ENCODE measurements at regions not wholly inside any gene's neighbourhood (a gene's known extent, or its start where the extent isn't known, plus 50 kb on each side); places are given as distances from the start of the nearest gene placed in this dataset.
"Not testable (repeated sequence)": the region's sequence is repeated elsewhere in the genome, so short reads cannot be mapped to it uniquely, and the experiment has no call there.

DNA sequence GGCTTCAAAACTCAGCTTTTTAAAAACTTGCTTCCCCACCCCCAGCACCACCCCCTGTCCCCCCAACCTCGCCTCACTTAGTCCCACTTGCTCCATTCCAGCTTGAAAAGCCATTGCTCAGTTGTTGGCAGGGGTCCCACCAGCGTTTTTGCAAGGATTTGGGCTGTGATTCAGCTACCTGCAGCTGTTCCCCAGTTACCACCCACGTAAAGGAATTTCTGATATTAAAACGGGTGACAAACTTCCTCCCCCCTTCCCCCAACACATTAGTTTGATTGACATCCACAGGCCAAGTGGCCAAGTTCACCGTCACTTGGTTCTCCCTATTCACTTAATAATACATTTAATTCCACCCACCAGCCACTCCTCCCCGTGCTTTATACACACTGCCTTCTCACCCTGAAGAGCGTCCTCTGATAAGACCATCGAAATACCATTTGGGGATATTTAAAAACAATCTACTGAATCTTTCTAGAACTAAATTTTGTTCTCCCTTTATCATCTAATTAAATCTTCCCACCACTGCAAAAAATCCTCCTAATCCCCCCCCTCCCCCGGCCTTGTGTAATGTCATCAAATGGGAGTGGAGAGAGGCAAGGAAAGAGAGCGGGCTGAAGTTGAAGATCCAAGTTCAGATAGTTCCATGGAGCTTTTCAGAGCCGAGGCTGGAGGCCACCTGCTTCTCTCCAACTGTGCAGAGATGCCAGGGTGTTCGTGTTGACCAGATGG, 55.1 kb downstream of the SOX9 start:
- DNase-seq: peak; percentile 17

DNA sequence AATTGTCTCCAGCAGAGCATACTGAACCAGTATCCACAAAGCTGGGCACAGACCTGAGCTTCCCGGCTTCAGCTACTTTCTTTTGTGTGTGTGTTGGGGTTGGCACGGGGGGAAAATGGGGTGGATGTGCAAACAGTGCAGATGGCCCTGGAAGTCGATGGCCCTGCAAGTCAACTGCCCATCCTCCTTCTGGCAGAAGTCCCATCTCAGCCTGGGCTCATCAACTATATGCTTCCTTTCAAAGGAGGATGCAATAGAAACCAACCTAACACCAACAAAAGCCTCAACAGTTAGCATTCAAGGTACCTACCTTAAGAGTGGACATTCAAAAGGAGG, 55.7 kb downstream of the SOX9 start:
- DNase-seq: no peak

DNA sequence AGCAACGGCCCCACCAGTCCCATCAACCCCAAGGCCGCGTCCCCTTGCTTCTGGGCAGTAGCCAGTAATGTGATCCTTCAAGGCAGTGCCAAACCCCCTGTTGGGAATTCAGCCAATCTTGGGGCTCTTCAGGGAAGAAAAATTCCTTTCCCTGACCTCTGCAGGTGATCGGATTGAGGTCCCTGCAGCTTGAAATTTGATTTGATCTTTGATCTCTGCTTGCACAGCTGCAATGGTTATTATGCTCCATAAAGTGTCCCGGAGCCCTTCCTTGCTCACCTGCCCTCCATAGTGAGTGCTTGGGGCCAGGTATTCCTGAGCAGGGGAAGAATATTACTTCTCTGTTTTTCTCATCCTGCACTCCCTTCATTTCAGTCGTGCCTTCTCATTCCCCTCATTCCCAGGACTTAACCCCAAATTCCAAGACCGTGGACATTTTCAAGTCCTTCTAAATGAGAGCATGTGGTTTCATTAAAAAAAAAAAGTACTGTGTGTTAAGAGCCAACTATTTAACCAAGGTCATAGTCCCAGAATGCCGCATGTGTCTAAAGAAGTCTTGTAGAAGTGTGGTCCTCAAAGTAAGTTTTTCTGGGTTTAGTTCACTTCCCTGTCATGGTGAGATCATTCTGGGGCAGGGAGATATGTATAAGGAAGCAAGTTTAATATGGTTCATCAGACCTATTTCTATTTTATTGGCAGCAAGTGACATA, 56.3 kb downstream of the SOX9 start:
- DNase-seq: no peak

DNA sequence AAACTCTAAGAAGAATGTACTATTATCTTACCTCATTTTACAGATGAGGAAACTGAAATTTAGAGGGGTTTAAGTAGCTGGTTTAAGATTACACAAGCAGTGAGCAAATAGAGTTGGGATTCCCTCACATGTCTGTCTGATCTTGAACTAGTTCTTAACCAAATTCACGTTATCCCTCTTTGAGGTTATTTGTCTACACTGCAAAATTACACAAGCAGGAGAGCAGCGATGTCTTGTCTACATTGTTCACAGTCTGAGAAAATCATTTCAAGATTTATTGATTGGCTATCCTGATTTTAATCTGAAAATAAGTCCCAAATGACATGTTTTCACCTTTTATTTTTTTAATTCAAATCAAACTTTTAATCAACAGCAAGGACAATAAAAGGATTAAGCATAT, 56.9 kb downstream of the SOX9 start:
- no peak for DNase-seq

DNA sequence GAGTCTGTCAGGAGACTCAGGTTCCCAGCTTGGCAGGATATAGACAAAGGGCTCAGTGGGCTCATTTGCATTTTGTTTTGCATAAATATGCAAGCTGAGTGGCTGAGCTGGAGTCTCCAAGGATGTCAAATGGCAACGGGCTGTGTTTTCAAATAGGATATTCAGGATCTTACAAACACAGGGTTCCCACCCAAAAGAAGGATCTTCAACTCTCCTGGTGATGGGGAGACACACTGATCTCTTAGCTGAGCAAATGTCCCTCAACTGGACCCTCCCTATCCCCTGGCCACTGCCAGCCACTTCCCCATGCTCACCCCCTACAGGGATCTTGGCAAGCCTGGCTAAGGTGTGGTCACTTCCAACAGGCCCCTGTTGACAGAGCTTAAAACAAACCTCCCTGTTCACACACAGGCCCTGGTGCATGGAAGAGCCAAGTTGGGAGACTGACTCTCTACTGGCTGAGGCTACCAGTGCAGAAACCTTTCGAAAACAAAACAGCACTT, 61.6 kb downstream of the SOX9 start:
- DNase-seq: no peak

DNA sequence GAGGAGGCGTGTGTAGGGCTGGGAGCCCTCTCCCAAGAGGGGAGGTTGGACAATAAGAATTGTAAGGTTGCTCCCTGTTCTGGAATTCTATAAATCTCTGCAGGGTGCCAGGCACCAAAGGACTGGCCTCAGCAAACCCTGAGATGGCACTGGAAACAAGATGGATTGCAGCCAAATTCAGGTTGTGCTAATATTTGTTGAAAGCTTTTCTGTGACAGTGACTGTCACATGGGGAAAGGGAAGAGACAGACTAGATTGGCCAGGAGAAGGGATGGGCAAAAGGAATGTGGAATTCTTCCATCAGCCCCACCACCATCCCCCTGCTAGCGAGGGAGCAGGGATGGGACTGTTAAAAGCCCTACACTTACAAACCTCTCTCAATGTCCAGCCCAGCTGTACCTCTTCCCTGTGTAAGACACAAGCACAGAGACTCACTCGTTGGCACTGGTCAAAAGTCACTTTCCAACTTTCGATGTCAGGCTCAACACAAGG, 62.4 kb downstream of the SOX9 start:
- no peak for DNase-seq

DNA sequence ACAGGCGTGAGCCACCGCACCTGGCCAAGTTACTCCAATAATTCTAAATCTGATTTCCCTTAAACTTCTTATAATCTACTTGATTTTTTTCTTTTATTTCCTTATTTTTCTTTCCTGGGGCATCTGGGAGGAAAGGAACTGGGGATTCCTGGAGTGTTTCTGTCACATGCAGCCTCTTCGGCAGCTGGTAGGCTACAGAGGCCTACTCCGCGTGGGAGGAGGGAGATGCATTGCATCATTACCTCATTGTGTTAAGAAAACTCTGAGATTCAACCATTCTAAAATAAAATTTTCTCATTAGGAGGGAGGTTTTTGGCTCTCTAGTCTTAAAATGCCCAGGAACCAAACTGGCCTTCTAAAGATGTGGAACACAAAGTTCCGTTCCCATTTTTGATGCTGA, 64.0 kb downstream of the SOX9 start:
- DNase-seq: no peak

DNA sequence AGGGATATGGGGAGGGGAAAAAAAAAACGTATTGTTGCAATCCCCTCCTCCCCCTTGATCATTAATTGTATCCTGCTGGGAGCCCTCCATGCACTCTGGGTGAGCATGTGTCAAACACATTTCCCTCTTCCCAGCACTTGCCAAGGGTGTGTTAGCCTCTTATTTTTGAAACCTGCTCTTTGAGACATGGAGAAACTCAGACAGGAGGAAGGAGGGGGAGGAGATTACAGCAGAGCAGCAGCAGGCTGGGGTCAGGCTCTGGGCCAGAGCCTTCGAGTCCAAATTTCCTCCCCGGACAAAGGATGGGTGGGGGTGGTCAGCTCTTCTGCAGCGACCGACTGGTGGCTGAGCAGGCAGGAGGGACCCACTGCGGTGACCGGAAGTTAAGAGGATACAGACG, 64.7 kb downstream of the SOX9 start:
- no peak for DNase-seq

DNA sequence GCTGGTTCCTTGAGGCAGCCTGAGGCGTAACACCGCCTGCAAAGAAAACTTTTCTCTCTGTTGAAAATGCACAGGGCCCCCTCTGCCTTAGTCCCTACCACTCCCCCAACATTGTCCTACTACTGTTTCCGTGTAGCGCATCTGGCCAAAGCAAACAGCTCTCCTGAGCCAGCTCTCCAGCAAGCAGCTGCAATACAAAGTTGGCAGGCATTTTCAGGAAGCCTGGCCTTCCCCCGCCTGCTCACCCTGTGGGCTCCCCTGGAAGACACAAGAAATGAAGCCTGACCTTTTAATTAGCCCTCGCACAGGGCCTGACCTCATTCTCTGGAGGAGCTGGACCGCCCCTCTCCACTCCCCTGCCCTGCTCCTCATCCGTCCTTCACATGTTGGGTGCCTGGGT, 66.7 kb downstream of the SOX9 start:
- no peak for DNase-seq

DNA sequence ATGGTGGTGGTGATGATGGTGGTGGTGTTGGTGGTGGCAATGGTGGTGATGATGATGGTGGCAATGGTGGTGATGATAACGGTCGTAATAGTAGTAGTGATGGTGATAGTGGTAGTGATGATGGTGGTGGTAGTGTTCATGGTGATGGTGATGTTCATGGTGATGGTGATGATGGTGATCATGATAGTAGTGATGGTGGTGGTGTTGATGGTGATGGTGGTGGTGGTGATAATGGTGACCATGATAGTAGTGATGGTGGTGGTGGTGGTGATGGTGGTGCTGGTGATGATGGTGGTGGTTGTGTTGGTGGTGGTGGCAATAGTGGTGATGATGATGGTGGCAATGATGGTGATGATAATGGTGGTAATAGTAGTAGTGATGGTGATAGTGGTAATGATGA, 68.0 kb downstream of the SOX9 start:
- no peak for DNase-seq

DNA sequence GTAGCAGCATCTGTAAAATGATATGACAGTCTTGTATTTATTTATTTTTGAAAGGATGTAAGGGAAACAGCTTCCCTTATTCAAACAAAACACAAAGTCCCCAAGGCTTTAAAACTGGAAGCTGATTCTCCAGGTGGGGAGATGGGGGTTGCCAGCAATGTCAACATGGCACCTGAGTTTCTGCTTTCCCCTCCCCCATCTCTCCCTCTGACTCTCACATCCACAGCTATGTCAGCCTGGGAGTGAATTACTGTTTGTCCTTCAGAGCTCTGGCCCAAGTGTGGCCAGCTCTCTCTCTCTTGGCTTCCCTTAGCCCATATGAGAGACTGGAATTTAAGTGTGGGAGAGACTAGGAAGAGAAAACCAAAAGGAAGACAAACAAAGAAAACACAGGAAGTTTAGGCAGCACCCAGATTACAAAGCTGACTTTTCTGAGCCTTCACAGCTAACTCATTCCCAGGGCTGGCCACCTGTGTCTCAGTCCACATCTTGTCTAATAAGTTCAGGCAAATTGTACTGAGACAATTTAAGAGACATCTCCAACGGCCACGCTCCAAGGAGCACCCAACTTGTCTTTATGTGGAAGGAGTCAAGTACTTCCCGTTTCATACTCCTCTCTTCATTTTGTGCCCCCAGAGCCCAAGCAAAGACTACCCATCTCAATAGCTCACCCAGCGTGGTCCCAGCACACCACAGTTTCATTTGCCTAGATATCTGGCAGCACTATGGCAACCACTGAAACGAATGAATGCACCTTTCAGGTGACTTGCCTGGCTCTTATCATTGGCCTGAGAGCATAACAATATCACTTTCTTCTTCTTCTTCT, 69.2 kb downstream of the SOX9 start:
- no peak for DNase-seq

DNA sequence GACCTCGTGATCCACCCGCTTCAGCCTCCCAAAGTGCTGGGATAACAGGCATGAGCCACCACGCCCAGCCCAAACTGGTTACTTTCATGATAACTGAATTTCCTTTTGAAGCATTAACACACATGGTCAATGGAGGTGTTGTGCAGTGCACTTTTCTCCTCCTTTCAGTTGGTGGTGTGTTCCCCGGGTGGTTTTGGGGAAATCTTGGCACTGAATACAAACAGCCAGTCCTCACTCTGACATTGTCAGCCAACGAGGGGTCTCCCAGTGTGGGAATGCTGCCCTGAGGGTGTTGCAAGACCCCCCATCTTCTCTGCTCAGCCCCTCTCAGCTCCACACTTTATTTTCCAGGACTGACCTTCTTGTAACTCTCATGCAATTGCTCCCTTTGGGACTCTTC, 70.5 kb downstream of the SOX9 start:
- DNase-seq: no peak

DNA sequence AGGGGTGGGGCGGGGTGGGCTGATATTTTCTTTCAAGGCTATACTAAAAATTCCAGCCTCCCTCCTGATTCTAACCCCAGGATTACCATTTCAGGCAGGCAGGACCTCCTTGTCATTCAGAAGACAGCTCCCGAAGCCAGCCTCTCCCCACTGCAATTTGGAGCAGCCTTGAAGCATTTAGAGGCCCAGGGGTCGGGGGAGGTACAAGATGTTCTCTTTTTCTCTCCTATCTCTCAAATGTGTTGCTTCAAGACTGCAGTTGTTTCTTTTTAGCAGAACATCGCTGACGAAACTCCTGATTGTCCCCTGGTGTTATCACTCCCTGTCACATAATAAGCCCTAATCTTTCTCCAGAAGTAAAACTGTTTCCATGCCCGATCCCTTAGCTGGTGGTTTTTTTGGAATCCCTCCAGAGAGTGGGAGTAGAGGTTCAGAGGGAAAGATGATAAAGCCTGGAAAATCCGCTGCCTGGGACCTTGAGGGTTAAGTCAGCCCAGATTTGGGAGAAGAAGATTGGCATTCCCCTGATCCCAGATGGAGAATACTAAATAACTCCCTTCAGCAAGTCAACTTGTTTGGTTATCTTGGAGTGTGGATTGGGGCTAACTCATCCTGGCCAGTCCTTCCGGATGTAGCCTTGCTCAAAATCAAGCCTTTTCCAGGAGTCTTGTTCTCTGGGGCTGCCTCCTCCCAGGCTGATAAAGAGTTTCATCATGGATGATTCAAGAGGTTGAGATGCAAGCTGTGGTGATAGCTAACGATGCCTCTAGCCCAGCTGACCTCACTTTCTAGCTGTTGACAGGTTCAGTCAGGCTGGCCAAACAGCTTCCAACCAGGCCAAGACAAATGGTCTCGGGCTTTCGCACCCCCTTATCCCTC, 71.3 kb downstream of the SOX9 start:
- no peak for DNase-seq

DNA sequence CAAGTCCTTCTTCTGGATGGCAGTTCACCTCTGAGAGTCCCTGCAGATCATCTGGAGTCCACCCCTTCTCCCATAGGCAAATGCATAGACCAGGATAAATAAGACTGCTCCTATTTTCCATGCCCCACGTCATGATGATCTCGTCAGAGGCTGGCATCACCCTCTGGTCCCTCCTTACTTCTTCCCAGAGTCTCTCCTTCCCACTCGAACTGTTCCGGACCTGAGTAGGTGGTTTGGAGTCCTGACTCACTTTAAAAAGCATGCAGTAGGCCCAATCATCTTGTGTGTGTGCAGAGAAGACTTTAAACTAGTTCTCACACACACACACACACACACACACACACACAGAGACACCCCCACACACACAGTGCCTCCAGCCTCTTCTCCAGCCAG, 72.0 kb downstream of the SOX9 start:
- DNase-seq: no peak

DNA sequence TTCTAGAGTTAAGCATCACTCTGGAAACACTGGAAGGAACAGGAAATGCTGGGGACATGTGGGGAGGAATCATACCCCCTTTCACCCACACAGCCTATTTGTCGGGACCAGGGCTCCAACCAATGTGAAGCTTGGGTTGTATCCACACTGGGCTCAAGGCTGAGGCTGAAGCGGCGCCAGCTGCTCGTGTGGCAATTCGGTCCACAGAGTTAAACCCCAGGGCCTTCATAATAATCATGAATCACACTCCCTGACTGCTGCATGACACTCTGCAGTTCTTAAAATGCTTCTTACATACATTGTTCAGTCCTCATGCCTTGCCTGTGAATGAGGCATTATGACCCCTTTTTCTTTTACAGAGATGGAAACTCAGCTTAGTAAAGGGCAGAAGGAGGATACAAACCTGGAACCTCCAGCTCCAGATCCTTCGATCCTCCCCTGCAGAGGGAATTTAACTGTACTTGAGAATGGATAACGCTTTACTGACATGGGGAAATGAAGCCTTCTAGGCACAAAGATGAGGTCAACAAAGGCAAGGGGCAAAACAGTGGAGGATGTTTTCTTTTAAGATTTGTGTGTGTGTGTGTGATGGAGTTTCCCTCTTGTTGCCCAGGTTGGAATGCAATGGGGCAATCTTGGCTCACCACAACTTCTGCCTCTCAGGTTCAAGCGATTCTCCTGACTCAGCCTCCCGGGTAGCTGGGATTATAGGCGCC, 72.7 kb downstream of the SOX9 start:
- DNase-seq: no peak

DNA sequence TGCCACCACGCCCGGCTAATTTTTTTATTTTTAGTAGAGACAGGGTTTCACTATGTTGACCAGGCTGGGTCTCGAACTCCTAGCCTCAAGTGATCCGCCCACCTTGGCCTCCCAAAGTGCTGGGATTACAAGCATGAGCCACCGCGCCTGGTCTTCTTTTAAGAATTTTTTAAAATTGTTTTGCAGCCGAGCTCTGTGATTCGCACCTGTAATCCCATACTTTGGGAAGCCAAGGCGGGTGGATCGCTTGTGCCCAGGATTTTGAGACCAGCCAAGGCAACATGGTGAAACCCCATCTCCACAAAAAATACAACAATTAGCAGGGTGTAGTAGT, 73.3 kb downstream of the SOX9 start:
- DNase-seq: not testable (repeated sequence)

DNA sequence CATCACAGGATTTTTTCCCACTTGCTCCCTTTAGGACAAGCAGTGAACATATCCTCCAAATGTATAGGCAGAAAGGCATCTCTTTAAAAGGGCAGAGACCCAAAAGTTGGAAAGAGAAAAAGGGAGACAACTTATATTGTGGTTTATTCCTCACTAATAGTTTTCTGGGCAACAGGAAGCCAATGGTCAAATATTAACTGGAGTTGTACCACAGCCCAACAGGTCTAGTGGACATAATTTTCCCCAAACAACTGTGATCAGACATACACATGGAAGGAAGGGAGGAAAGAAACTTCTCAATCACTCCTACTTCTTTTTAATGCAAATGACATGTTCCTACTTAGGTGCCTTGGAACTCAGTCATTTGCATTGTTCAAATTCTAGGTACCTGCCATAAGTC, 78.4 kb downstream of the SOX9 start:
- no peak for DNase-seq

DNA sequence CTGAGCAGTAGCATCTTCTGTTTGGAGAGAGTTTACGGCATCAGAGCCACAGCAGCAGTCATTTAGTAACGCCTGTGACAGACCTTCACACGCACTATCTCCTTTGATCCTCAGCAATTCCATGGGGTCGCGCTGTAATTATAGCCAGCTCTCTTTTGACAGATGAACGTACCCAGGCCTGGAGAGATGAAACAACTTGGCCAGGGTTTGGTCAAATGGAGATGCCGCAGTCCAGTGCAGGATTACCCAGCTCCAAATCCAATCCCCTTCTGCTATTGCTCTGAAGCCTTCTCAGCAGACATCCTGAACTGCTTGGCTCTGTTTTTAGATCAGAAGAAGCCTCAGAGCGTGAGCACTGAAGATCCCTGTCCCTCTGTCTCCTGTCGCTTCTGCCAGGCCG, 83.9 kb downstream of the SOX9 start:
- DNase-seq: no peak

DNA sequence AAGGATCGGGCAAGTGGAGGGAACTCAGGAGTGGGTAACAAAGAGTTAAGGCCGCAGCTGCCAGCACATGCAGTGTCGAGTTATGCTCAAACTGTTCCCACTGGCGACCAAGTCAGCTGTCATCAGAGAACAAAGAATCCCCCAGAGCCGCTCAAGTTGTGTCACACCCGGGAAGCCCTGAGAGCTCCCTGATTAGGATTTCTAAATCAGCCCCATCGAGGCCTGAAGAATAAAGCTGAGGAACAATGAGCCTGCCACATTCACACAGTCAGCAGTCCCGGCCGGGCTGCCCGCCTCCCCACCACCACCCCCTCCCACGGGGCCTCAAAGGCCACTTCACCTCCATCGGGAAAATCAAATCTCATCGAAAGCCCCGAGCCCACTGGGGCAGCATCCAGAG, 84.5 kb downstream of the SOX9 start:
- no peak for DNase-seq

DNA sequence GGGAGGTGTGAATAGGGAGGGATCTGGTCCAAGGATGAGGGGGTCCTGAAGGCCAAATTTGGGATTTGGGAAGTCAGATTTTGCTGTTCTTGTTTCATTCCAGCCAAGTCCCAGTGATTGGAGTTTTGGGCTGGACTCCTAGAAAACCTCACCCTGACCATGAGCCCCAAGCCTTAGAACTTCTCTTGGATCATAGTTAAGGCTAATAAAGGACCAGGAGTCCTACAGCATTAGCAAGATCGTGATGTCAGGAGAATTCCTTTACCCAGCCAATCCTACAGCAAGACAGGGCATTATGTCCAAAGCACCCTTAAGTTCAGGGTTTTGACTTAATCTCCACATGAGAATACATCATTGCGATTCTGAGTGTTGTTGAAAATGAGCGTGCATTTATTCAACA, 85.0 kb downstream of the SOX9 start:
- DNase-seq: no peak

DNA sequence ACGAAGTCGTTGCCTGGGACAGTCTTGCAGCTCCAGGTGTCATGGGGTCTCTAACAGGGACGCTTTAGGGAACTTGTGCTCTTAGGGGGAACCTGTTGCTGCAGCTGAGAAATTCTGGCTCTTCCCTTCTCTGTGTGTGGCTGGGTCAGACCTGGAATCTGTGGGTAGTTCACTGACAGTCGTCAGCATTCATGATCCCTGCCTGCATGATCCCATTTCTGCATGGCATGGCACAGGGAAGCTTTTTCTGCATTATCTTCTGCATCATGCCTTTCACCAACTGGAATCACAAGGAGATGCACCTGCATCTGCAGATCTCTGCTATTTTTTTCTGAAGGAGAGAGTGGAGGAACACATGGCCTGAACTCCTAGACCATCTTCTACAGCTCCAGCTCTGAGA, 85.6 kb downstream of the SOX9 start:
- no peak for DNase-seq

DNA sequence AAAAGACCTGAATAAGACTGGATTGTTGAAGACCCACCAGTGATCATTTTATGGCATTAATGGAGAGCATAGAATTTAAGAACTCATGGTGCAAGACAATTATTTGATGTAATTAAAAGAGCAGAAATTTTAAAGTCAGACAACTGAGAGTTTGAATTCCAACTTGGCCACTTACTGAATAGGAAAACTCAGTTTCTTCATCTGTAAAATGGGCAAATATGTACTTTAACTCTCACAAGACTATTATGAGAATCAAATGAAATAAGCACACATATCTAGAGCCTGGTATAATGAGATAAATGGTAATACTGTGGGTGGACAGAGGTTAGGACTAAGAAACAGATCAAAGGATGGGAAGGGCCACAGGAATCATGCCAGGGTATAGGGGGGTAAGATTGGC, 88.0 kb downstream of the SOX9 start:
- no peak for DNase-seq
